ENCODE measurements at regions not wholly inside any gene's neighbourhood (a gene's known extent, or its start where the extent isn't known, plus 50 kb on each side); places are given as distances from the start of the nearest gene placed in this dataset.

- TF ChIP-seq, protein P1, sequence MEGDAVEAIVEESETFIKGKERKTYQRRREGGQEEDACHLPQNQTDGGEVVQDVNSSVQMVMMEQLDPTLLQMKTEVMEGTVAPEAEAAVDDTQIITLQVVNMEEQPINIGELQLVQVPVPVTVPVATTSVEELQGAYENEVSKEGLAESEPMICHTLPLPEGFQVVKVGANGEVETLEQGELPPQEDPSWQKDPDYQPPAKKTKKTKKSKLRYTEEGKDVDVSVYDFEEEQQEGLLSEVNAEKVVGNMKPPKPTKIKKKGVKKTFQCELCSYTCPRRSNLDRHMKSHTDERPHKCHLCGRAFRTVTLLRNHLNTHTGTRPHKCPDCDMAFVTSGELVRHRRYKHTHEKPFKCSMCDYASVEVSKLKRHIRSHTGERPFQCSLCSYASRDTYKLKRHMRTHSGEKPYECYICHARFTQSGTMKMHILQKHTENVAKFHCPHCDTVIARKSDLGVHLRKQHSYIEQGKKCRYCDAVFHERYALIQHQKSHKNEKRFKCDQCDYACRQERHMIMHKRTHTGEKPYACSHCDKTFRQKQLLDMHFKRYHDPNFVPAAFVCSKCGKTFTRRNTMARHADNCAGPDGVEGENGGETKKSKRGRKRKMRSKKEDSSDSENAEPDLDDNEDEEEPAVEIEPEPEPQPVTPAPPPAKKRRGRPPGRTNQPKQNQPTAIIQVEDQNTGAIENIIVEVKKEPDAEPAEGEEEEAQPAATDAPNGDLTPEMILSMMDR (IDR thresholded peaks at IDR 0.05): no peak
- TF ChIP-seq POLR2A (IDR thresholded peaks at IDR 0.05): no peak
- no peak for TF ChIP-seq POLR2AphosphoS5 (IDR thresholded peaks at IDR 0.05)
Measured at GRCh38 chr6:40855168-40855880, 183.7 kb downstream of the UNC5CL start.
